ENCODE measurements at regions not wholly inside any gene's neighbourhood (a gene's known extent, or its start where the extent isn't known, plus 50 kb on each side); places are given as distances from the start of the nearest gene placed in this dataset.

DNA sequence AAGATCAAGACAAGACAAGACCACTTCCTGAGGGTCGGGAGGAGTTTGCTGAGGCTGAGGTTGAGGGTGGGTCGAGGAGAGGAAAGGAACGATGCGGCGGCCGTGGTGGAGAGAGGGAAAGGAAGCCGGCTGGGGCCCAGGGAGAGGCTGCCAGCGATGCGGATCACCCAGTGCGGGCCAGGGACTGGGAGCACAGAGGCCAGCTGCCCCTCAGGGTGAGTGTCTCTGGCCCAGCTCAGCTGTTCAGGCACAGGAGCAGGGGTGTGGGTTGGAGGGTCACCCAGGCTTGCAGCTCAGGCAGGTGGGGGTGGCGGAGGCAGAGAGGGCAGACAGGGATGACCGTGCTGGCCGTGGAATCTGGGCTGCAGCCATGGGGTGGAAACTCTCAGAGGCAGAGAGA lies 99.5 kb downstream of the FGF18 start:
- no peak for TF ChIP-seq ZNF253 (CRISPR knock-in tag; IDR thresholded peaks at IDR 0.05; ENCODE audit: borderline replicate concordance)
- TF ChIP-seq, protein P1, sequence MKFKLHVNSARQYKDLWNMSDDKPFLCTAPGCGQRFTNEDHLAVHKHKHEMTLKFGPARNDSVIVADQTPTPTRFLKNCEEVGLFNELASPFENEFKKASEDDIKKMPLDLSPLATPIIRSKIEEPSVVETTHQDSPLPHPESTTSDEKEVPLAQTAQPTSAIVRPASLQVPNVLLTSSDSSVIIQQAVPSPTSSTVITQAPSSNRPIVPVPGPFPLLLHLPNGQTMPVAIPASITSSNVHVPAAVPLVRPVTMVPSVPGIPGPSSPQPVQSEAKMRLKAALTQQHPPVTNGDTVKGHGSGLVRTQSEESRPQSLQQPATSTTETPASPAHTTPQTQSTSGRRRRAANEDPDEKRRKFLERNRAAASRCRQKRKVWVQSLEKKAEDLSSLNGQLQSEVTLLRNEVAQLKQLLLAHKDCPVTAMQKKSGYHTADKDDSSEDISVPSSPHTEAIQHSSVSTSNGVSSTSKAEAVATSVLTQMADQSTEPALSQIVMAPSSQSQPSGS (CRISPR knock-in tag; IDR thresholded peaks at IDR 0.05): no peak
- TF ChIP-seq, protein P2, sequence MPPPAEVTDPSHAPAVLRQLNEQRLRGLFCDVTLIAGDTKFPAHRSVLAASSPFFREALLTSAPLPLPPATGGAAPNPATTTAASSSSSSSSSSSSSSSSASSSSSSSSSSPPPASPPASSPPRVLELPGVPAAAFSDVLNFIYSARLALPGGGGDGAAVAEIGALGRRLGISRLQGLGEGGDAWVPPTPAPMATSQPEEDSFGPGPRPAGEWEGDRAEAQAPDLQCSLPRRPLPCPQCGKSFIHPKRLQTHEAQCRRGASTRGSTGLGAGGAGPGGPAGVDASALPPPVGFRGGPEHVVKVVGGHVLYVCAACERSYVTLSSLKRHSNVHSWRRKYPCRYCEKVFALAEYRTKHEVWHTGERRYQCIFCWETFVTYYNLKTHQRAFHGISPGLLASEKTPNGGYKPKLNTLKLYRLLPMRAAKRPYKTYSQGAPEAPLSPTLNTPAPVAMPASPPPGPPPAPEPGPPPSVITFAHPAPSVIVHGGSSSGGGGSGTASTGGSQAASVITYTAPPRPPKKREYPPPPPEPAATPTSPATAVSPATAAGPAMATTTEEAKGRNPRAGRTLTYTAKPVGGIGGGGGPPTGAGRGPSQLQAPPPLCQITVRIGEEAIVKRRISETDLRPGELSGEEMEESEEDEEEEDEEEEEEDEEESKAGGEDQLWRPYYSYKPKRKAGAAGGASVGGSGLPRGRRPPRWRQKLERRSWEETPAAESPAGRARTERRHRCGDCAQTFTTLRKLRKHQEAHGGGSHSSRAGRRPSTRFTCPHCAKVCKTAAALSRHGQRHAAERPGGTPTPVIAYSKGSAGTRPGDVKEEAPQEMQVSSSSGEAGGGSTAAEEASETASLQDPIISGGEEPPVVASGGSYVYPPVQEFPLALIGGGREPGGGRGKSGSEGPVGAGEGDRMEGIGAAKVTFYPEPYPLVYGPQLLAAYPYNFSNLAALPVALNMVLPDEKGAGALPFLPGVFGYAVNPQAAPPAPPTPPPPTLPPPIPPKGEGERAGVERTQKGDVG (CRISPR knock-in tag; IDR thresholded peaks at IDR 0.05; ENCODE audit: borderline replicate concordance): no peak
- TF ChIP-seq SP2 (CRISPR knock-in tag; IDR thresholded peaks at IDR 0.05): no peak
- no peak for TF ChIP-seq EED (CRISPR knock-in tag; IDR thresholded peaks at IDR 0.05)
- TF ChIP-seq, protein P3, sequence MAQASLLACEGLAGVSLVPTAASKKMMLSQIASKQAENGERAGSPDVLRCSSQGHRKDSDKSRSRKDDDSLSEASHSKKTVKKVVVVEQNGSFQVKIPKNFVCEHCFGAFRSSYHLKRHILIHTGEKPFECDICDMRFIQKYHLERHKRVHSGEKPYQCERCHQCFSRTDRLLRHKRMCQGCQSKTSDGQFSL (CRISPR knock-in tag; IDR thresholded peaks at IDR 0.05): no peak
- TF ChIP-seq, protein P4, sequence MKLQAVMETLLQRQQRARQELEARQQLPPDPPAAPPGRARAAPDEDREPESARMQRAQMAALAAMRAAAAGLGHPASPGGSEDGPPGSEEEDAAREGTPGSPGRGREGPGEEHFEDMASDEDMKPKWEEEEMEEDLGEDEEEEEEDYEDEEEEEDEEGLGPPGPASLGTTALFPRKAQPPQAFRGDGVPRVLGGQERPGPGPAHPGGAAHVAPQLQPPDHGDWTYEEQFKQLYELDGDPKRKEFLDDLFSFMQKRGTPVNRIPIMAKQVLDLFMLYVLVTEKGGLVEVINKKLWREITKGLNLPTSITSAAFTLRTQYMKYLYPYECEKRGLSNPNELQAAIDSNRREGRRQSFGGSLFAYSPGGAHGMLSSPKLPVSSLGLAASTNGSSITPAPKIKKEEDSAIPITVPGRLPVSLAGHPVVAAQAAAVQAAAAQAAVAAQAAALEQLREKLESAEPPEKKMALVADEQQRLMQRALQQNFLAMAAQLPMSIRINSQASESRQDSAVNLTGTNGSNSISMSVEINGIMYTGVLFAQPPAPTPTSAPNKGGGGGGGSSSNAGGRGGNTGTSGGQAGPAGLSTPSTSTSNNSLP (IDR thresholded peaks at IDR 0.05; ENCODE audit: low read depth, low read length): no peak
- no peak for TF ChIP-seq KLF16 (CRISPR knock-in tag; IDR thresholded peaks at IDR 0.05)
- no peak for TF ChIP-seq RELA (CRISPR knock-in tag; IDR thresholded peaks at IDR 0.05)
- TF ChIP-seq FIP1L1 (IDR thresholded peaks at IDR 0.05; ENCODE audit: borderline replicate concordance, insufficient read depth, low read depth, low read length): no peak
- no peak for TF ChIP-seq PRMT3 (CRISPR knock-in tag; IDR thresholded peaks at IDR 0.05; ENCODE audit: borderline replicate concordance, low read depth)
- no peak for TF ChIP-seq ESRRA (CRISPR knock-in tag; IDR thresholded peaks at IDR 0.05; ENCODE audit: low read depth)

Measured in HepG2 (cell line).